ENCODE measurements at regions not wholly inside any gene's neighbourhood (a gene's known extent, or its start where the extent isn't known, plus 50 kb on each side); places are given as distances from the start of the nearest gene placed in this dataset.

- H3K9me3 ChIP-seq (ENCODE audit: low read length), result no peaks in the 10 kb centered on the region
- no peak for TF ChIP-seq SALL2 (CRISPR knock-in tag; IDR thresholded peaks at IDR 0.05)
- no peak for TF ChIP-seq ZNF768 (CRISPR knock-in tag; IDR thresholded peaks at IDR 0.05)
- no peak for TF ChIP-seq KDM4B (CRISPR knock-in tag; IDR thresholded peaks at IDR 0.05)
- H3K9ac ChIP-seq (ENCODE audit: insufficient read depth, low read depth, low read length), result no peak overlapping the region
- ATAC-seq (no peak), FAIRE-seq (no peak), DNase-seq (ENCODE audit: low spot score) (no peak)
- in situ Hi-C loops (cut with HindIII; ENCODE audit: extremely low pct_ligation_motif_present, low pct_unique_long_range_greater_than_20kb) (no loop called here), intact Hi-C loops (cut with micrococcal nuclease; ENCODE audit: unreplicated experiment) (no loop called here)
- no peaks in the 10 kb centered on the region for H4K20me1 ChIP-seq (ENCODE audit: insufficient read depth, low read length)
- H2AFZ ChIP-seq (ENCODE audit: low read length), result no peak overlapping the region
- no peak overlapping the region for H3K4me3 ChIP-seq (replicated peaks in 1 of 3; ENCODE audit: insufficient read depth in 1 of 3, low read depth in 2 of 3, low read length in 3 of 3)
- ChIA-PET CTCF (ENCODE audit: low intra/inter-chr PET ratio, low total read pairs) (no interaction called here), POLR2A (no interaction called here)
- no peaks in the 10 kb centered on the region; a peak in 1 of 5 replicates for H3K27me3 ChIP-seq (ENCODE audit: control insufficient read depth in 1 of 2, insufficient read depth in 2 of 2, low read length in 2 of 2)
- H3K27ac ChIP-seq (ENCODE audit: extremely low read length, insufficient read depth, low read length), result no peak overlapping the region
- no peaks in the 10 kb centered on the region for H3K36me3 ChIP-seq (replicated peaks in 1 of 2; ENCODE audit: control insufficient read depth in 1 of 2, insufficient read depth in 2 of 2, low read length in 2 of 2)
- H3K79me2 ChIP-seq (ENCODE audit: insufficient read depth, low read length), result no peaks in the 10 kb centered on the region
- peaks cover 21% of the 10 kb centered on the region for H3K4me1 ChIP-seq (ENCODE audit: insufficient read depth, low read length)
- 80% methylated on average over 2 of the region's 2 CpGs for WGBS (ENCODE audit: low lambda C conversion rate)
- H3K4me2 ChIP-seq (ENCODE audit: low read depth, low read length), result no peak overlapping the region
- no TSS peak for BruUV-seq (replicated peaks)
These were observed 147.6 kb downstream of the ZIC5 start for GRCh38 chr13:99823961-99824360.

DNA sequence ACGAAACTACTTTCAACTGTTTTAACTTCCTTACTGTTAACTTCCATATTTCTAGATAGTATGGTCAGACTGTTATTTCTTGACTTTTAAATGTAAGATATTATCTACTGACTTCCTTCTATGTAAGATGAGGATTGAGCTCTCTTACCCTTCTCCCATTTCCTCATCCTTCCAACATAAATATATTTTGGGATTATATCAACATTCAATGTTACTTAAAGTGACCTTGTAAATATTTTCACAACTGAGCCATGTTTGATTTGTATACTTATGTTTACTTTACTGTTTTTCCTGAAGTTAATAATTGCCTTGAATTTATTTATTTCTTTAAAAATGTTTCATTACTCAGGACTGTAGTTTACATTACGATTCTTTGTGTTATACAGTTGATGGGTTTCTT lies 148.7 kb downstream of the ZIC5 start:
- CTCF ChIA-PET (ENCODE audit: low intra/inter-chr PET ratio, low total read pairs), result no interaction called here
- WGBS (ENCODE audit: low lambda C conversion rate), result 40% methylated on average over 2 of the region's 2 CpGs
- DNase-seq (ENCODE audit: low spot score) (no peak), FAIRE-seq (no peak), ATAC-seq (no peak)
- no peaks in the 10 kb centered on the region for H4K20me1 ChIP-seq (ENCODE audit: insufficient read depth, low read length)
- peaks cover 20% of the 10 kb centered on the region for H3K4me1 ChIP-seq (ENCODE audit: insufficient read depth, low read length)
- no peak overlapping the region for H2AFZ ChIP-seq (ENCODE audit: low read length)
- no TSS peak for BruUV-seq (replicated peaks)
- no peak overlapping the region for H3K27ac ChIP-seq (ENCODE audit: extremely low read length, insufficient read depth, low read length)
- in situ Hi-C loops (cut with HindIII; ENCODE audit: extremely low pct_ligation_motif_present, low pct_unique_long_range_greater_than_20kb) (no loop called here), intact Hi-C loops (cut with micrococcal nuclease; ENCODE audit: unreplicated experiment) (no loop called here)
- no peaks in the 10 kb centered on the region for H3K36me3 ChIP-seq (replicated peaks in 1 of 2; ENCODE audit: control insufficient read depth in 1 of 2, insufficient read depth in 2 of 2, low read length in 2 of 2)
- POLR2A ChIA-PET, result no interaction called here
- no peak overlapping the region for H3K4me3 ChIP-seq (replicated peaks in 1 of 3; ENCODE audit: insufficient read depth in 1 of 3, low read depth in 2 of 3, low read length in 3 of 3)
- H3K4me2 ChIP-seq (ENCODE audit: low read depth, low read length), result no peak overlapping the region
- no peaks in the 10 kb centered on the region for H3K79me2 ChIP-seq (ENCODE audit: insufficient read depth, low read length)
- no peaks in the 10 kb centered on the region; a peak in 1 of 5 replicates for H3K27me3 ChIP-seq (ENCODE audit: control insufficient read depth in 1 of 2, insufficient read depth in 2 of 2, low read length in 2 of 2)
- H3K9me3 ChIP-seq (ENCODE audit: low read length), result no peaks in the 10 kb centered on the region
- no peak for TF ChIP-seq FOXP1 (IDR thresholded peaks at IDR 0.05)
- peak; percentile 26; the same call in 1 of the 2 replicates for TF ChIP-seq FOXP1 (CRISPR knock-in tag; IDR thresholded peaks at IDR 0.05)
- TF ChIP-seq ATF5 (CRISPR knock-in tag; IDR thresholded peaks at IDR 0.05; ENCODE audit: low read depth), result no peak
- no peak for TF ChIP-seq ZNF761 (CRISPR knock-in tag; conservative IDR thresholded peaks at IDR 0.05)
- TF ChIP-seq FOXA3 (CRISPR knock-in tag; IDR thresholded peaks at IDR 0.05), result peak; percentile 32; the same call in 1 of the 2 replicates
- no peak for TF ChIP-seq KLF6 (CRISPR knock-in tag; IDR thresholded peaks at IDR 0.05)
- H3K9ac ChIP-seq (ENCODE audit: insufficient read depth, low read depth, low read length), result no peak overlapping the region
